Mucosa of descending colon (tissue), 3 donors: ENCODE measurements at regions not wholly inside any gene's neighbourhood (a gene's known extent, or its start where the extent isn't known, plus 50 kb on each side); places are given as distances from the start of the nearest gene placed in this dataset.

ENCODE experiments used
- ATAC-seq: fragments of 200-7000 bp; cut with Tn5 transposase; one replicate; pipeline ENCODE4 v1.9.1; 2020; ENCODE audit warnings: mild to moderate bottlenecking, moderate library complexity
- DNase-seq, 3 donors: peaks; one replicate each; pipeline ENCODE4 v3.0.0-alpha.2; 2020
- H3K36me3 ChIP-seq: fragments of 200-600 bp; one replicate; pipeline ENCODE4 v1.8.0; 2021; ENCODE audit warnings: low read depth, mild to moderate bottlenecking
- H3K4me1 ChIP-seq: fragments of 200-600 bp; one replicate; pipeline ENCODE4 v1.8.0; 2021; ENCODE audit warnings: low read depth, mild to moderate bottlenecking
- H3K4me3 ChIP-seq: fragments of 200-600 bp; one replicate; pipeline ENCODE4 v1.8.0; 2021; ENCODE audit warnings: mild to moderate bottlenecking
- H3K9me3 ChIP-seq: fragments of 200-600 bp; one replicate; pipeline ENCODE4 v1.8.0; 2021; ENCODE audit warnings: mild to moderate bottlenecking
- intact Hi-C, 2 donors: fragments of 100-400 bp; cut with DNase I in 1 of 2; cut with micrococcal nuclease in 1 of 2; formaldehyde crosslinking; loops; one replicate each; pipeline versions ENCODE4 v1.11.0 to v1.11.1; 2022; cut with DNase I, micrococcal nuclease
- TF ChIP-seq, protein P1 (sequence below): fragments of 200-600 bp; IDR thresholded peaks from one replicate; pipeline ENCODE4 v1.8.0; 2022; ENCODE audit warnings: antibody characterized with exemption, mild to moderate bottlenecking
- donor health status: DM: no; HTN: no; CAD: no; lungs with moderate emphysema.
- donor health status: DM: no; HTN: no; CAD: no.
- donor health status: DM: no; HTN: yes; CAD: no.

DNA sequence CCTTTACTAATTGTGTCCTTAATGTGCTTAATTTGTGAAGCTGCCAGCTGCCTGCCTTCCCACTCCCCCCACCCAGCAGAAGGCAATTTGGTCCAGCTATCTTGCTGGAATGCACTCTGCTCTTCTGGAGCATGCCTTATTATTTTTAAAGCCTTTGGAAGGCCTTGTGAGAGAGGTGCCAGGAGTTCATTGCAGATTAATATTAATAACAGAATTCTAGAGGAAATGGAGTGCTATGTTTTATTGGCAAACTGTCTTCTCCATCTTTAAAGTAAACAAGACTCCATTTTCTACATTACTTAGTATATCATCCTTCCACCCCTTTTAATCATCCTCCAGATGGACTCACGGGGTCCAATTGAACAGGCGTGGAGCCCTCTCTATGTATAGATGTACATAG is 50.8 kb upstream of the ZNF32 start:
- no peak overlapping the region for H3K4me3 ChIP-seq
- no peaks in the 10 kb centered on the region for H3K9me3 ChIP-seq
- H3K36me3 ChIP-seq, result no peaks in the 10 kb centered on the region
- intact Hi-C loops, result loop anchor here in 1 of 2 donors (10.0 kb wide), 1 partner anchor 615 kb away; no protein-coding TSS in a partner anchor
- no peaks in the 10 kb centered on the region for H3K4me1 ChIP-seq
- DNase-seq (no peak), ATAC-seq (no peak)
- TF ChIP-seq, protein P1, sequence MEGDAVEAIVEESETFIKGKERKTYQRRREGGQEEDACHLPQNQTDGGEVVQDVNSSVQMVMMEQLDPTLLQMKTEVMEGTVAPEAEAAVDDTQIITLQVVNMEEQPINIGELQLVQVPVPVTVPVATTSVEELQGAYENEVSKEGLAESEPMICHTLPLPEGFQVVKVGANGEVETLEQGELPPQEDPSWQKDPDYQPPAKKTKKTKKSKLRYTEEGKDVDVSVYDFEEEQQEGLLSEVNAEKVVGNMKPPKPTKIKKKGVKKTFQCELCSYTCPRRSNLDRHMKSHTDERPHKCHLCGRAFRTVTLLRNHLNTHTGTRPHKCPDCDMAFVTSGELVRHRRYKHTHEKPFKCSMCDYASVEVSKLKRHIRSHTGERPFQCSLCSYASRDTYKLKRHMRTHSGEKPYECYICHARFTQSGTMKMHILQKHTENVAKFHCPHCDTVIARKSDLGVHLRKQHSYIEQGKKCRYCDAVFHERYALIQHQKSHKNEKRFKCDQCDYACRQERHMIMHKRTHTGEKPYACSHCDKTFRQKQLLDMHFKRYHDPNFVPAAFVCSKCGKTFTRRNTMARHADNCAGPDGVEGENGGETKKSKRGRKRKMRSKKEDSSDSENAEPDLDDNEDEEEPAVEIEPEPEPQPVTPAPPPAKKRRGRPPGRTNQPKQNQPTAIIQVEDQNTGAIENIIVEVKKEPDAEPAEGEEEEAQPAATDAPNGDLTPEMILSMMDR, result no peak
